Upper lobe of left lung (tissue), 6 donors: ENCODE measurements at regions not wholly inside any gene's neighbourhood (a gene's known extent, or its start where the extent isn't known, plus 50 kb on each side); places are given as distances from the start of the nearest gene placed in this dataset.

ENCODE experiments used
- ATAC-seq, 2 donors: fragments of 200-7000 bp; cut with Tn5 transposase; one replicate each; pipeline ENCODE4 v1.9.1; 2022; ENCODE audit warnings: mild to moderate bottlenecking in 2 of 2, moderate library complexity in 2 of 2; ENCODE audit not compliant: low FRiP score in 2 of 2
- DNase-seq, 2 donors: peaks; one replicate each; pipeline ENCODE4 v3.0.0-alpha.2; 2019 to 2020
- H3K27ac ChIP-seq, 4 donors: fragments of 200-600 bp; sonication (generic); one replicate each; pipeline ENCODE4 v1.5.1; 2016 to 2019
- H3K27me3 ChIP-seq, 4 donors: fragments of 200-600 bp; sonication (generic); one replicate each; pipeline ENCODE4 v1.5.1; 2017 to 2019
- H3K36me3 ChIP-seq, 4 donors: fragments of 200-600 bp; sonication (generic); one replicate each; pipeline ENCODE4 v1.5.1; 2016 to 2019
- H3K4me1 ChIP-seq, 4 donors: fragments of 200-600 bp; sonication (generic); one replicate each; pipeline ENCODE4 v1.5.1; 2018 to 2019
- H3K4me3 ChIP-seq, 4 donors: fragments of 200-600 bp; sonication (generic); one replicate each; pipeline ENCODE4 v1.5.1; 2017 to 2019; ENCODE audit warnings: mild to moderate bottlenecking in 2 of 4, moderate library complexity in 1 of 4
- H3K9me3 ChIP-seq, 4 donors: fragments of 200-600 bp; sonication (generic); one replicate each; pipeline ENCODE4 v1.5.1; 2018 to 2019
- EP300 ChIP-seq, 4 donors: sonication (generic); formaldehyde crosslinking; IDR thresholded peaks; one replicate each; pipeline ENCODE4 v1.5.1; 2017; ENCODE audit warnings: antibody characterized with exemption in 4 of 4, control low read depth in 2 of 4
- POLR2A ChIP-seq, 4 donors: fragments of 450-650 bp; IDR thresholded peaks; one replicate each; pipeline ENCODE4 v1.5.1; 2016 to 2017; ENCODE audit warnings: antibody characterized with exemption in 4 of 4, mild to moderate bottlenecking in 2 of 4
- POLR2AphosphoS5 ChIP-seq, 2 donors: sonication (generic); formaldehyde crosslinking; IDR thresholded peaks; one replicate each; pipeline ENCODE4 v1.5.1; 2017; ENCODE audit warnings: antibody characterized with exemption in 2 of 2
- WGBS, 2 donors: methylation state at CpG; one replicate each; pipeline ENCODE4 v1.1.5; 2017 to 2018; 5-methylcytosine and 5-hydroxymethylcytosine counted together
- TF ChIP-seq, protein P1 (sequence below), 6 experiments: fragments of 450-650 bp in 4 of 6; fragments of 200-600 bp in 2 of 6; sonication (generic) in 2 of 6; IDR thresholded peaks; one replicate each; pipeline ENCODE4 v1.5.1; 2016 to 2019; ENCODE audit warnings: antibody characterized with exemption in 6 of 6
- donor health status: DM: no; HTN: no; CAD: no; lungs with moderate emphysema.
- donor health status: DM: no; HTN: yes; CAD: no; lungs with severe emphysema.

DNA sequence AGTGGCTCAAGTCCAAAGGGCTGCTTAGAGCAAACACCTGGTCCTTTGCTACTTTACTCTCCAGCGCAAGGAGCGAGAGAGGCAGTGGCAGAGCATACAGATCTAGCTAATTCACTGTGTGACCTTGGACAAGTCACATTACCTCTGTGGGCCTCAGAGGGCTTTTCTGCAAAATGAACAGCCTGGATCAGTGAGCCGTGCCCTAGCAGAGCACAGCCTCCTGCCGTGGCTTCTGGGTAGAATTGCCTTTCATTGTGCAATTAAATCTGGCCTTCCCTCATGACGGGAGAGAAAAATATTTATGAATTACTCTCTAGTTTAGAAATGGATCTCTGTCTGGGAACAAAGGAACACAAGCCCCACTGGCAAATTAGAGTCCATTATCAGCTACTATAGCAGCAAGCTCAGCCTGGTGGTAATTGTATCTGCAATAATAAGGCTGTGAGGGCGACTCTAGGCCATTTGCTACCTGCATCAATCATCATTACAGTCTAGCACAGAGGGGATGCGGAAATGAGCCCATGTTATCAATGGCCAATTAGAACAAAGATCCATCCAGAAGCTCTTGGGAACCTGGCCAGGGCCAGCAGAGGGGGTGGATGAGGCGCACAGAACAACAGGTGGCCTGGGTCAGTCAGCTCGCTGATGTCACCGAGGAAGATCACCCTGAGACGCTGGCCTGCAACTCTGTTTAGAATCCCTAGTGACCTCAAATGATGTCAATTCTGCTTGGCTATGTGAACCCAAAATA is 114.2 kb upstream of the LY86 start:
- Histone ChIP-seq H3K27me3 (no peaks in the 10 kb centered on the region), H3K9me3 (peaks cover 0 to 3% (median 0%) of the 10 kb centered on the region in 4 donors), H3K27ac (no peak overlapping the region), H3K4me1 (no peaks in the 10 kb centered on the region), H3K4me3 (no peak overlapping the region), H3K36me3 (no peaks in the 10 kb centered on the region)
- 81% methylated on average over 10 to 11 of the region's 11 CpGs for WGBS, 2 donors
- DNase-seq (no peak), ATAC-seq (no peak)
- no peak for TF ChIP-seq POLR2AphosphoS5 (IDR thresholded peaks at IDR 0.05)
- TF ChIP-seq EP300 (IDR thresholded peaks at IDR 0.05), result no peak
- TF ChIP-seq, protein P1, sequence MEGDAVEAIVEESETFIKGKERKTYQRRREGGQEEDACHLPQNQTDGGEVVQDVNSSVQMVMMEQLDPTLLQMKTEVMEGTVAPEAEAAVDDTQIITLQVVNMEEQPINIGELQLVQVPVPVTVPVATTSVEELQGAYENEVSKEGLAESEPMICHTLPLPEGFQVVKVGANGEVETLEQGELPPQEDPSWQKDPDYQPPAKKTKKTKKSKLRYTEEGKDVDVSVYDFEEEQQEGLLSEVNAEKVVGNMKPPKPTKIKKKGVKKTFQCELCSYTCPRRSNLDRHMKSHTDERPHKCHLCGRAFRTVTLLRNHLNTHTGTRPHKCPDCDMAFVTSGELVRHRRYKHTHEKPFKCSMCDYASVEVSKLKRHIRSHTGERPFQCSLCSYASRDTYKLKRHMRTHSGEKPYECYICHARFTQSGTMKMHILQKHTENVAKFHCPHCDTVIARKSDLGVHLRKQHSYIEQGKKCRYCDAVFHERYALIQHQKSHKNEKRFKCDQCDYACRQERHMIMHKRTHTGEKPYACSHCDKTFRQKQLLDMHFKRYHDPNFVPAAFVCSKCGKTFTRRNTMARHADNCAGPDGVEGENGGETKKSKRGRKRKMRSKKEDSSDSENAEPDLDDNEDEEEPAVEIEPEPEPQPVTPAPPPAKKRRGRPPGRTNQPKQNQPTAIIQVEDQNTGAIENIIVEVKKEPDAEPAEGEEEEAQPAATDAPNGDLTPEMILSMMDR (IDR thresholded peaks at IDR 0.05), result no peak
- no peak for TF ChIP-seq POLR2A (IDR thresholded peaks at IDR 0.05)

DNA sequence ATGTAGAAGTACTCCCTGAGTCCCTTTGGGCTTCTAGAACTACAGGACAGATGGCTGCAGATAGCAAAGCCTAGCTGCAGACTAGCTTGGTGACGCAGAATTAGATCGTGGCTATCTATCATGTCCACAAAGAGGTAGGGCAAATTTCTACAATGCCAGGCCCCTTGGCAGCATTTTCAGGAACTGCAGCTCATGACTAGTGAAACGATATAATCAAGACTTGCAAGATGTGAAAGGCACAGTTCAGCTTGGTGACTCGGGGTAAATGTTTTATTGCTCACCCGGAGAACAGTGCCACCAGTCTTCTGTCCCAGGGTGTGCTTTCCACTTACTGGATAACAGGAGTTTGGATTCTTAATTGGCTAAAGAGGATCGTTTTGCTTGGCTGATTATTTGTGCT is 108.7 kb upstream of the LY86 start:
- Histone ChIP-seq H3K36me3 (no peaks in the 10 kb centered on the region), H3K27me3 (no peaks in the 10 kb centered on the region), H3K9me3 (peaks cover 0 to 4% (median 0%) of the 10 kb centered on the region in 4 donors), H3K4me3 (no peak overlapping the region), H3K4me1 (no peaks in the 10 kb centered on the region), H3K27ac (no peak overlapping the region)
- DNase-seq, result no peak
- TF ChIP-seq, protein P1 (IDR thresholded peaks at IDR 0.05), result no peak
- TF ChIP-seq POLR2A (IDR thresholded peaks at IDR 0.05) (no peak), EP300 (IDR thresholded peaks at IDR 0.05) (no peak), POLR2AphosphoS5 (IDR thresholded peaks at IDR 0.05) (no peak)
- no peak for ATAC-seq
- 67 to 78% methylated on average over 5 to 6 of the region's 6 CpGs for WGBS, 2 donors

DNA sequence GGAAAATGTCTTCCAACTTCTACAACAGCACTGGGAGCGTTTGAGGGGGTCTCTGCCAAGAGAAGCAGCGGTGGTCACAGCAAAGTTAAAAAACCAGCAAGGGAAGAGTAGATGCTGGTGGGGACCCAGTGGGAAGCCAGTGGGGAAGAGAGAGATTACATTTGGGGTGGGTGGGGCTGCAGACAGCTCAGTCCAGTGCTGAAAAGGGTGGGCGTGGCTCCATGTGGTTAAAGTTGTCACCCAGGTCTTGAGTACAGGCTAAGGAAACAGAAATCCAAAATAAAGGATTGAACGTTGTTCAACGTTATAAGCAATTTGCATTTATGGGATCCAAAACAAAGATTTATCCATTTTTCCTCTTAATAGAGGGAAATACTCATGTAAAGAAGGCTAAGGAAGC is 106.3 kb upstream of the LY86 start:
- Histone ChIP-seq H3K9me3 (peaks cover 0 to 4% (median 0%) of the 10 kb centered on the region in 4 donors), H3K4me3 (no peak overlapping the region), H3K36me3 (no peaks in the 10 kb centered on the region), H3K27ac (no peak overlapping the region), H3K27me3 (no peaks in the 10 kb centered on the region), H3K4me1 (no peaks in the 10 kb centered on the region)
- DNase-seq, result no peak
- WGBS, 2 donors, result 92 to 94% methylated on average over 5 of the region's 5 CpGs
- ATAC-seq, result no peak
- TF ChIP-seq POLR2AphosphoS5 (IDR thresholded peaks at IDR 0.05) (no peak), POLR2A (IDR thresholded peaks at IDR 0.05) (no peak), EP300 (IDR thresholded peaks at IDR 0.05) (no peak)
- TF ChIP-seq, protein P1 (IDR thresholded peaks at IDR 0.05), result no peak

DNA sequence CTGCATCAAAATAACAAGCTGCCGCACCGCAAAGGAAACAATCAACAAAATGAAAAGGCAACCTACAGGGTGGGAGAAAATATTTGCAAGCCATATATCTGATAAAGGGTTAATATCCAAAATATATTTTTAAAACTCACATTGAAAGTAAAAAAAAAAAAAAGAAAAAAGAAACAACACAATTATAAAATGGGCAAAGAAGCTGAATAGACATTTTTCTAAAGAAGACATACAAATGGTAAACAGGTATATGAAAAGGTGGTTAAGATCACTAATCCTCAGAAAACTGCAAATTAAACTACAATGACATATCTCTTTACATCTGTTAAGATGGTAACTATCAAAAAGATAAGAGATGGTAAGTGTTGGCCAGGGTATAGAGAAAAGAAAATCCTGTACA is 105.4 kb upstream of the LY86 start:
- TF ChIP-seq, protein P1 (IDR thresholded peaks at IDR 0.05), result no peak
- TF ChIP-seq EP300 (IDR thresholded peaks at IDR 0.05), result no peak
- no peak for TF ChIP-seq POLR2A (IDR thresholded peaks at IDR 0.05)
- no peak for TF ChIP-seq POLR2AphosphoS5 (IDR thresholded peaks at IDR 0.05)
- Histone ChIP-seq H3K4me1 (no peaks in the 10 kb centered on the region), H3K36me3 (no peaks in the 10 kb centered on the region), H3K4me3 (no peak overlapping the region), H3K27ac (no peak overlapping the region), H3K9me3 (peaks cover 0 to 4% (median 0%) of the 10 kb centered on the region in 4 donors), H3K27me3 (no peaks in the 10 kb centered on the region)
- 78 to 94% methylated on average over 2 of the region's 2 CpGs for WGBS, 2 donors
- DNase-seq (no peak), ATAC-seq (no peak)

DNA sequence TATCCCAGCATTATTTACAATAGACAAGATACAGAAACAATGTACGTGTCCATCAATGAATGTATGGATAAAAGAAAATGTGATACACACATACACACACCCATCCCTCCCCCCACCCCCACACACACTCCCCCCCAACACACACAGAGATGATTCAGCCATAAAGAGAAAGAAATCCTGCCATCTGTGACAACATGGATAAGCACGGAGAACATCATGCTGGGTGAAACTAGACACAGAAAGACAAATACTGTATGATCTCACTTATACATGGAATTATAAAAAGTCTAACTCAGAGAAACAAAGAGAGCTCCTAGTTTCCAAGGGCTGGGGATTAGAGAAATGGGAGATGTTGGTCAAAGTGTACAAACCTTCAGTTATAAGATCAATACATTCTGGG is 104.8 kb upstream of the LY86 start:
- H3K36me3 ChIP-seq, result no peaks in the 10 kb centered on the region

More for the DNA sequence above, 104.8 kb upstream of the LY86 start:
- Histone ChIP-seq H3K4me3 (no peak overlapping the region), H3K27ac (no peak overlapping the region), H3K27me3 (no peaks in the 10 kb centered on the region), H3K4me1 (no peaks in the 10 kb centered on the region), H3K9me3 (peaks cover 0 to 4% (median 0%) of the 10 kb centered on the region in 4 donors)
- TF ChIP-seq EP300 (IDR thresholded peaks at IDR 0.05), result no peak
- TF ChIP-seq, protein P1 (IDR thresholded peaks at IDR 0.05), result no peak
- TF ChIP-seq POLR2AphosphoS5 (IDR thresholded peaks at IDR 0.05), result no peak
- TF ChIP-seq POLR2A (IDR thresholded peaks at IDR 0.05), result no peak
- no peak for DNase-seq
- ATAC-seq, result no peak
- WGBS, 2 donors, result 79 to 91% methylated on average over 2 of the region's 2 CpGs
